HG03196 (cell line): ENCODE measurements at regions not wholly inside any gene's neighbourhood (a gene's known extent, or its start where the extent isn't known, plus 50 kb on each side); places are given as distances from the start of the nearest gene placed in this dataset.

Source experiments
- ATAC-seq: cut with Tn5 transposase; IDR thresholded peaks from one replicate; pipeline ENCODE4 v1.9.1; 2021; ENCODE audit not compliant: unreplicated experiment

DNA sequence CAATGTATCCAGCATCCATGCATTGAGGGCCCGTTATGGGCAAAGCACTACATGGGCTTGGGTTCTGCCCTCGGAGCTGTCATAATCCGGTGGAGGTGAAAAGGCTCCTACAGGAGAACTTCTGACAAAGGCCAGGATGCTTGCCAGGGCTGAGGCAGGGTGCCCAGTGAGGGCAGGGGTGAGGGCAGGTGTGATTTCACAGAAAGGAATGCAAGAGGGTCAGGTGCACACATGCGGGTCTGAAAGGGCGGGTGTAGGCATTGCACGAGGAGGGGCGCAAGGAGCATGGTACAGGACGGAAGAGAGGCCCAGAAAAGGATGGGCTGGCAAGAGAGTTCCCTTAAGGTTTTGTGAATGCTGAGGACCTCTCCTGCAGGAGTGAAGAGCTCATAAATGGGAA lies 348.0 kb downstream of the BTBD3 start:
- ATAC-seq = no peak

GRCh38 chr20:12269579-12269978 lies 351.9 kb downstream of the BTBD3 start:
- no peak for ATAC-seq

GRCh38 chr20:12270863-12271262 lies 353.2 kb downstream of the BTBD3 start:
- ATAC-seq = no peak

DNA sequence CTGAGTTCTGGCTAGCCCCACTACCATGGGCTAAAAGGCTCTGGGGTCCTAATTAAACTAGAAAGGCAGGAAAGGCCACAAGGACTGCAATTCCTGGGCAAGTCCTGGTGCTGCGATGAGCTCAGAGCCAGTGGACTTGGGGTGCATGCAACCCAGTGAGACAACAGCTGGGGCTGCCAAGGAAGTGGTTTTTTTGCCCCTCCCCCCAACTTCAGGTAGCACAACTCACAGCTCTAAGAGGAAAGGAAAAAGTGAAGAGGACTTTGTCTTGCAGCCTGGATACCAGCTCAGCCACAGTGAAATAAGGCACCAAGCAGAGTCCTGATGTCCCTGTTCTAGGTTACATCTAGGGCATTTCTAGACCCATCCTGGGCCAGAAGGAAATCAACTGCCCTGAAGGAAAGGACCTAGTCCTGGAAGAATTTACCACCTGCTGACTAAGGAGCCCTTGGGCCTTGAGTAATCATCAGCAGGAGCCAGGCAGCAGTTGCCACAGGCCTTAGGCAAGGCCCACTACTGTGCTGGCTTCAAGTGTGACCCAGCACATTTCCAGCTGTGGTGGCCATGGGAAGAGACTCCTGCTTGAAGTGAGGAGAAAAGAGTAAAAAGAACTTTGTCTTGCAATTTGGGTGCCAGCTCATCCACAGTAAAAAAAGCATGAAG lies 358.4 kb downstream of the BTBD3 start:
- no peak for ATAC-seq

- ATAC-seq = no peak
Measured at GRCh38 chr20:12287575-12287974, 369.9 kb downstream of the BTBD3 start.

DNA sequence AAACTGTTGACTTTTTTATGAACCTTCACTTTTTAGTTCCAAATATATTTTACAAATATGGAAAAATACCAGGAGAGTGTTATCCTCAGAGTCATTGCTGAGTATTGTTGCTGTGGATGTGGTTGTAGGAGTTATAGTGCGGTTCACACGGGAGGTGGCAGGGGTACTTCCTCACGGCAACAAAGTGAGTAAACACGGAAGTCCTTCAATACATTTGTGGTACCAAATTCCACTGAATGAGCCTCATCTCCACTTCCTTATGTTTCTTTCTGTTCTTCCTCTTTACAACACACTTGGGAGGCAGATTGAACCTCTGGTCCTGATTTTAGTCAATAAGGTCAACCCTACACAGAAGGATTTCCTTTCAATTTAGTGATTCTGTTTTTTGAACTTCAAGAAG lies 371.8 kb downstream of the BTBD3 start:
- no peak for ATAC-seq

DNA sequence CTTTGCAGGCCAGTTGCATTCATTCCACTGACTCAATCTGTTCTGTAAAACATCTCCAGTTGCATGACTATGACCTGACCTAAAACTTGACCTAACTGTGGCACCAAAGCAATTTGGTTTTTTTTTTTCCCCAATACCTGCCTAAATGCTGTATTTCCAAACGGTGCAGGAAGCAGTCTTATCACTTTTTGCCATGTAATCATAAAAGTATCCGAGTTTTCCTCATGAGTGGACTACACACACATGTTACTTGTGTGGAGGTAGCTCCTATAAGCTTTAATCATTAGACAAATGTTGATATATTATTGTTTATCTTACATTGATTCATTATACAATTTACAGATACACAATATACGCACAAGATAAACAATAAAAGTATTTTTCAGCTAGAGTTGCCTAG lies 373.7 kb downstream of the BTBD3 start:
- ATAC-seq = no peak

DNA sequence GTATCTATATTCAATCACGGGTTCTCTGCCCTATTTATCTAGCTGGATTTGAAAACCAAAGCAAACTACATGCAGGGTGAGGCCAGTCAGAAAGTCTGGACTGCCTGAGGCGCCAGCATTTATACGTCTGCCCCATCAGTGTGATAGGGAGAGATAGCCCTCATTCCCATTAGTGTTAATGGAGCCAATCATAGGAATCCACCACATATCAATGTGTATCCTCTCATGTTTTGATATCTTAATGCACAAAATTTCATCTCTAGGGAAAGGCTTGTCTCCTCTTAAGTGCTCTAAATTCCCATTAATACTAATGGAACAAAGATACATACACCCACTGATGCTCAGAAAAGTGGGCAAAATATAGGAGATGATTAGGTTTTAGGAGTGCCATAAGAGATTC lies 376.2 kb downstream of the BTBD3 start:
- ATAC-seq = no peak

DNA sequence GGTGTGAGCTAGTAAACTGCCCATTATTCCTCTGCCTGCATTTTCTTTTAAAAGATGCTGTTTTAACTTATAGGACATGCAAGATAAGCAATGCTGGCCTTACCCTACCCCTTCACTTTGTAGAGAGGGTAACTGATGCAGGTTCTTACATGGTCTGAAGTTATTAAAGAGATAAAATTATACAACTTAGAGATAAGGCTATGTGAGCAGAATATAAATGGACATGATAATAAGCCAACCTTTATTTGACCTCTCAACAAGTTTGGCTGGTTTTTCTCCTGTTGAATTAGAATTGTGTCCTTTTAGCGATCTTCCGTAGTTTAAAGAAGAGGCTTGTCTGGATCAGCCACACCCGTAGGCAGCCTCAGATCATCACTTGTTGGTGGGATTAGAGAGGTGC lies 377.0 kb downstream of the BTBD3 start:
- no peak for ATAC-seq

DNA sequence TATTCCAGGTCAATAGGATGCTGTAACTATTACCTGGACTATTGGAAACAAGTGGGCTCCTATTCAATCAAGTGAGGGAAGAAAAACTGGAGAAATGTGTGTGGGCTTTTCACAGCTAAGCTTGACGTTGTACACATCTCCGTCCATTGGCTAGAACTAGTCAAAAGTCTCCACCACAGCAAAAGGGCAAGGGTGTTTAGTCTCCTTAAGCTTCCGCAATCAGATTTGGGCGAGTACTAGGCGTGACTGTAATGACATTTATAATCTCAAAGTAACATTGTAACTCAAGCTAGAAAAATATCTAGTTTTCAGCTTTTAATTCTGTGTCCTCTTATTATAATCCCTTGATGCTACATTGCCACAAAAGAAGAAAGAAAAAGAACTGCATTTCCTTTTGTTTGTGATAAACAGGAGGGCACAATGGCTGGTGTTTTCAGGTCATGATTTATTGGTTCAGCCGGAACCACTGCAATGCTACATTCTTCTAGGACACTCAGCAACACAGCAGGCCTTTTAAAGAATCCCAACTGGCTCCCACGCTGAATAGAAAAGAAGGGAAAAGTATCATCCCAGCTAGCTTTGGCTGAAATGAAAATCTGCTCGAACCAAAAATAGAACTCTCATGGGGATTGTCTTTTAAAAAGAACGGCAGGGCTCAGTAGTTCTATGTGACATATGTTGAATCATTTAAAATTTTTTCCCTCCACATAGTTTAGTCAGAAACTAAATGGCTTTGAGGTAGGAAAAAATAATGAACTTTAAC lies 387.7 kb downstream of the BTBD3 start:
- ATAC-seq = no peak

DNA sequence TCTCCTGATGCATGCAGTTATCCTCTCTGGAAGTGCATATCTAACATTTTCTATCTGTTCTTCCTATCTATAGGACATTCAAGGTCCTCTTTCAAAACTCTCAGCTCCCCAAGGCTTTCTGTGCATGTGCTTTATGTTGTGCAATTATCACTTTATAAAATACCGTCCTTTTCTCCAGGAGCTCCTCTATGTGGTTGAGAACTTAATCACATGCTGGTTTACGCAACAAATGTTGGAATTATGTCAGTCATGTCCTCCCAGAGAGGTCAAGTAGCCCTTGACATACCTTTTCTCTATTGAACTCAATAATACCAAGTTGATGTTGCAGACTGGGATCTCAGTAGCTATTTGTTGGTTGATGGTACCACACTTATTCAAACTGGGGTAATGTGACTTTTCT lies 388.4 kb downstream of the BTBD3 start:
- no peak for ATAC-seq

GRCh38 chr20:12311094-12311865 lies 393.6 kb downstream of the BTBD3 start:
- no peak for ATAC-seq

DNA sequence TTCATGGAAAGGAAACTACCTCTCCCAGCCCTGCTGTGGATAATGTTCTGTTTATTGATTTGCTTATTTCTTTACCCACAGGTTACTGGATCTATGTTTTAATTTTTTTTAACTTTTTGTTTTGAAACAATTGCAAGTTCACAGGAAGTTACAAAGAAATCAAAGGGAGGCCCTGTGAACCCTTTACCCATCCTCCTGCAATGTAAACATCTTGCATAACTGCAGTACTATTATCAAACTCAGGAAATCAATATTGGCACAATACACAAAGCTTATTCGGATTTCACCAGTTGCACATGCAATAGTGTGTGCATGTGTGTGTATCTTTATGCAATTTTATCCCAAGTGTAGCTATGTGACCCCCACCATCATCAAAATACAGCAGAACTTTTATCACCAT lies 398.0 kb downstream of the BTBD3 start:
- no peak for ATAC-seq

DNA sequence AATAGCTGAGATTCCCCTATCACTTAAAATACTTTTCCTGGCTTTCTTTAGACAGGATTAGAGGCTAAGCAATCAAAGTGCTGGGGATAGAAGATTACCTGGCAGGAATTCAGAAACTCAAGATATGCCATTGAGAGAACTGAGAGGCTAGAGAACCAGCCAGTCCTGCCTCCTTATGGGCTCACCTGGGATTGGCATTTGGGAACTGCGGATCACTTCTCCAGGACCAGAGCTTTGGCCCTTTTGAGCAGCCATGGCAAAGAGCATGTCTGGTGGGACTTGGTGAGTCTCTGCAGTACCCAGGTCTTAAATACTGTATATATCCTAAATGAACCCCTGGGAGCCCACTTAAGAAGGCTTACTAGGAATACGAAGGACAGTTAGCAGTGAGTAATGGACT lies 399.1 kb downstream of the BTBD3 start:
- ATAC-seq = no peak

DNA sequence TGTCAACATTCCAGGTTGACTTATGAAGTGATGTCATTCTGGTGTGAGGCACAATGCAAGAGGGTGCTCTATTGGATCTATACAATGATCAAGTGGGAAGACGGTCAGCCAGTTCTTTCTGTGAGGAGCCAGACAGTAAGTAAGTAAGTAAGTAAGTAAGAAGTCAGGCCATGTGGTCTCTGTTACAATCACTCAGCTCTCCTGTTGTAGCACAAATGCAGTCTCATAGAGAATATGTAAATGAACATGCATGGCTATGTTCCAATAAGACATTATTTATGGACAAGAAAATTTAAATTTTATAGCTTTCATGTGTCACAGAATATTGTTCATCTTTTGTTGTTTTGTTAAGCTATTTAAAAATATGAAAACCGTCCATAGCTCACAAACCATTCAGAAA lies 399.7 kb downstream of the BTBD3 start:
- ATAC-seq = no peak

DNA sequence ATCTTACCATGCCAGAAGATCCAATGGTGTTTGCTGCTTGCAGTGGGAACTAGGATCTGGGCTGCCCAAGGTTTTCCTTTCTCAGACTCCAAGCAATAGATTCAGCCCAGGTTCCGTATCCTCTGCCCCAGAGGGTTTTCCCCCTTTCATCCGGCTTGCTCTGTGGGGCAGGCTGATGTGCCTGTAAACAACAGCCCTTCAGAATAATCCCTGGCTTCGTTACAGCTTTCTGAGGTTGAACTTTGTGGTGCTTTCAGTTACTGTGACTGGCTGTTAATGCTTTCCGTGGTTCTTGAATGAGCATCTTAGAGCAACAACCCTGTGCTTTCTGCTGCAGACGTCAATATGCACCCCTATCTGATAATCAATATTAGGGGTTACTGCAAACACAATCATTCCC lies 400.4 kb downstream of the BTBD3 start:
- ATAC-seq = no peak

DNA sequence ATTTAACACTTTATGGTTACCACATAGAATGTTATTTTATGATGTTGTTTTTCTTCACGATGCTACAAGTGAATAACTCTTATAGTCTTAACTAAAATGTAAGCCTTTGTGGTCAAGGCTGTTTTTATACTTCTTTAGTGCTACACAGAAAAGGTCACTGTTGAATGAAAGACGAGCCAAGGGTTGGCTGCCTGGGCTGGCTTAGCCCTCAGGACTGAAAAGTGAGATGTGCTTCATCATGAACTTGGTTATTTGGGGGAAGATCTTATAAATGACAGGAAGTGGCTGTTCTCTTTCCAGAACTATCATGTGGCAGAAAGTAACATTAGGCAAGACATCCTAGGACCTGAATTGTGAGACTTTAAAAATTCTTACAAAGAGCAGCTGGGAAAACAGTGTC lies 404.0 kb downstream of the BTBD3 start:
- no peak for ATAC-seq

GRCh38 chr20:12327205-12327604 lies 409.5 kb downstream of the BTBD3 start:
- no peak for ATAC-seq

DNA sequence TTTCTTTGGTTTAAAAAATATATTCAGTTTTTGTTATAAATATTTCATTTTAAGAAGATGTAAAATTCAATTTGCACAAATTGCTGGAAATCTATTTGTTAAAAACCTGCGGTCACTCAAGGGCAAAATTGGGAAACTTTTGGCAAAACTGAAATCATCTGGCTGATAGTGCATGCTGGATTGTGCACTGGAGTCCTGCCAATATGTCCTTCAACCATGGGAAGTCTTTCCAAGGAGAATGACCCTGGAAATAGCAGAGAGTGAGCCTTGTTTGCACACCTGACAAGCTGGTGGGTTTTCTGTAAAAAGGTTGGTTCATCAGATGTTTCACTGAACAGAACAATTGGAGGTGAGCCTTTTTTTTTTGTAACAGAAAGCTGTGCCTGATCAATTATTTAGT lies 413.5 kb downstream of the BTBD3 start:
- no peak for ATAC-seq

DNA sequence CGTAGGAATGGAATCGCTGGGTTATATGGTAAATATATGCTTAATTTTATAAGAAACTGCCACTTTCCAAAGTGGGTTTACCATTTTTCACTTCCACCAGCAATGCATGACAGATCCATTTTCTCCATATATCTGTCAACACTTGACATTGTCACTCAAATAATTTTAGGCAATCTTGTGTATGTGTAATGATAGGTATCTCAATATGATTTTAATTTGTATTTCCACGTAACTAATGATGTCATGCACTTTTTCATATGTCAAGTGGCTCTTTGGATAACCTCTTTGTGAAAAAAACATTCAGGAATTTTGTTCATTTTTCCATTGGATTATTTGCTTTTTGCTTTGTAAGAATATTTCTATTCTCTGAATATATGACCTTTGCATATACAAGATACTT lies 419.9 kb downstream of the BTBD3 start:
- no peak for ATAC-seq

- ATAC-seq = no peak
Measured at GRCh38 chr20:12345978-12346377, 428.3 kb downstream of the BTBD3 start.

GRCh38 chr20:12353842-12354241 lies 436.1 kb downstream of the BTBD3 start:
- no peak for ATAC-seq
